Heart left ventricle (tissue), 16 donors: ENCODE measurements at regions not wholly inside any gene's neighbourhood (a gene's known extent, or its start where the extent isn't known, plus 50 kb on each side); places are given as distances from the start of the nearest gene placed in this dataset.

Experiments used
- ATAC-seq, 4 donors: fragments of 200-7000 bp; cut with Tn5 transposase; one replicate each; pipeline ENCODE4 v1.9.1; 2020 to 2022; ENCODE audit warnings: moderate library complexity in 4 of 4, mild to moderate bottlenecking in 3 of 4, moderate number of reproducible peaks in 1 of 4
- DNase-seq, 5 donors: peaks; one replicate each; pipeline ENCODE4 v3.0.0-alpha.2; 2020
- H3K27ac ChIP-seq, 12 donors: fragments of 200-600 bp; sonication (generic) in 4 of 12; one replicate each; pipeline versions ENCODE4 v1.5.0 to v1.8.0; 2016 to 2022; ENCODE audit warnings: mild to moderate bottlenecking in 2 of 12
- H3K27me3 ChIP-seq, 9 donors: fragments of 200-600 bp; sonication (generic) in 2 of 9; one replicate each; pipeline versions ENCODE4 v1.5.1 to v1.8.0; 2016 to 2022; ENCODE audit warnings: mild to moderate bottlenecking in 3 of 9
- H3K36me3 ChIP-seq, 9 donors: fragments of 200-600 bp; sonication (generic) in 2 of 9; one replicate each; pipeline versions ENCODE4 v1.5.0 to v1.8.0; 2018 to 2022; ENCODE audit warnings: mild to moderate bottlenecking in 2 of 9
- H3K4me1 ChIP-seq, 12 donors: fragments of 200-600 bp; sonication (generic) in 4 of 12; one replicate each; pipeline versions ENCODE4 v1.5.0 to v1.8.0; 2016 to 2022; ENCODE audit warnings: mild to moderate bottlenecking in 3 of 12
- H3K4me3 ChIP-seq, 12 donors: fragments of 200-600 bp; sonication (generic) in 4 of 12; one replicate each; pipeline versions ENCODE4 v1.5.0 to v1.8.0; 2017 to 2022; ENCODE audit warnings: mild to moderate bottlenecking in 9 of 12, moderate library complexity in 4 of 12
- H3K9me3 ChIP-seq, 12 donors: fragments of 200-600 bp; sonication (generic) in 4 of 12; one replicate each; pipeline versions ENCODE4 v1.5.0 to v1.8.0; 2016 to 2022; ENCODE audit warnings: mild to moderate bottlenecking in 1 of 12
- CTCF ChIP-seq, 12 donors: fragments of 200-600 bp; sonication (generic) in 4 of 12; IDR thresholded peaks; one replicate each; pipeline versions ENCODE4 v1.5.0 to v1.8.0; 2018 to 2022; ENCODE audit warnings: antibody characterized with exemption in 12 of 12, mild to moderate bottlenecking in 5 of 12
- POLR2A ChIP-seq, 2 donors: fragments of 450-650 bp; IDR thresholded peaks; one replicate each; pipeline ENCODE4 v1.6.1; 2017; ENCODE audit warnings: antibody characterized with exemption in 2 of 2, mild to moderate bottlenecking in 2 of 2, moderate library complexity in 2 of 2
- WGBS, 4 donors: extraction: QIAGEN DNeasy Blood & Tissue Kit in 2 of 4; methylation state at CpG; one replicate each; pipeline versions ENCODE4 v1.1.5 to v1.1.7; 2013 to 2018; 5-methylcytosine and 5-hydroxymethylcytosine counted together
- intact Hi-C, 10 donors: fragments of 100-400 bp; cut with DNase I; formaldehyde crosslinking; loops; one replicate each; pipeline versions ENCODE4 v1.11.1 to v1.14.2; 2022
- donor health status: ischemic (EF 13 %, LVEDD 7.1; RV severe dilation, severe dysfunction).
- donor health status: healthy with polysubstance abuse.
- donor health status: DM: no; HTN: yes; CAD: no.
- donor health status: DM: no; HTN: no; CAD: no.
- donor health status: ischemic (EF 25% LVEDD 6.9; RV normal size, moderate dysfunction).
- donor health status: ischemic (EF 25% LVEDD 5.7; RV mildly dilated, moderate dysfunction).
- donor health status: healthy.
- donor health status: DM: yes; HTN: yes; CAD: no.
- donor health status: ischemic (EF 35%, LVEDD 5.7; RV mildly dilated, moderate dysfunction).
- donor health status: nonischemic (EF 11% LVEDD 7.7; RV severe dilation, severe dysfunction).
- donor health status: DM: yes; HTN: yes; CAD: no.
- donor health status: PGD.
- donor health status: ischemic (EF 29% LVEDD 5.4; RV normal size, mild dysfunction).
- donor health status: nonischemic (EF 23%, LVEDD 6.1; RV moderate dilation, normal function).

GRCh38 chr2:223219872-223220657 lies 168.1 kb downstream of the KCNE4 start:
- H3K36me3 ChIP-seq = no peaks in the 10 kb centered on the region
- H3K27me3 ChIP-seq = no peaks in the 10 kb centered on the region
- no peak overlapping the region for H3K27ac ChIP-seq
- WGBS, 4 donors = 65 to 70% (median 67%) methylated on average over 9 of the region's 9 CpGs
- H3K9me3 ChIP-seq = no peaks in the 10 kb centered on the region
- intact Hi-C loops = no loop called here
- DNase-seq = no peak
- no peak overlapping the region for H3K4me3 ChIP-seq
- no peak for ATAC-seq
- H3K4me1 ChIP-seq = no peaks in the 10 kb centered on the region
- TF ChIP-seq CTCF (IDR thresholded peaks at IDR 0.05) (no peak), POLR2A (IDR thresholded peaks at IDR 0.05) (no peak)

- TF ChIP-seq POLR2A (IDR thresholded peaks at IDR 0.05) (no peak), CTCF (IDR thresholded peaks at IDR 0.05) (no peak)
- no peak for ATAC-seq
- DNase-seq = no peak
- Histone ChIP-seq H3K27me3 (no peaks in the 10 kb centered on the region), H3K4me3 (no peak overlapping the region), H3K36me3 (no peaks in the 10 kb centered on the region), H3K9me3 (no peaks in the 10 kb centered on the region), H3K4me1 (no peaks in the 10 kb centered on the region), H3K27ac (no peak overlapping the region)
- WGBS, 4 donors = 44 to 71% (median 59%) methylated on average over 1 of the region's 1 CpG
- intact Hi-C loops = no loop called here
Observed at GRCh38 chr2:223220658-223220925, 168.6 kb downstream of the KCNE4 start.

GRCh38 chr2:223221139-223221835 lies 169.3 kb downstream of the KCNE4 start:
- WGBS, 4 donors = 62 to 92% (median 73%) methylated on average over 4 of the region's 4 CpGs
- H3K27me3 ChIP-seq = no peaks in the 10 kb centered on the region
- DNase-seq (no peak), ATAC-seq (no peak)
- H3K4me1 ChIP-seq = no peaks in the 10 kb centered on the region
- no peaks in the 10 kb centered on the region for H3K36me3 ChIP-seq
- H3K4me3 ChIP-seq = no peak overlapping the region
- no peak overlapping the region for H3K27ac ChIP-seq
- no peaks in the 10 kb centered on the region for H3K9me3 ChIP-seq
- intact Hi-C loops = no loop called here
- TF ChIP-seq POLR2A (IDR thresholded peaks at IDR 0.05) (no peak), CTCF (IDR thresholded peaks at IDR 0.05) (no peak)

GRCh38 chr2:223222397-223222796 lies 170.4 kb downstream of the KCNE4 start:
- Histone ChIP-seq H3K36me3 (no peaks in the 10 kb centered on the region), H3K27ac (no peak overlapping the region), H3K27me3 (no peaks in the 10 kb centered on the region), H3K9me3 (no peaks in the 10 kb centered on the region), H3K4me1 (no peaks in the 10 kb centered on the region), H3K4me3 (no peak overlapping the region)
- no peak for ATAC-seq
- TF ChIP-seq POLR2A (IDR thresholded peaks at IDR 0.05) (no peak), CTCF (IDR thresholded peaks at IDR 0.05) (no peak)
- DNase-seq = no peak
- intact Hi-C loops = no loop called here
- WGBS, 4 donors = 70 to 92% (median 90%) methylated on average over 2 of the region's 2 CpGs
